Hepatocyte (in vitro differentiated cells): ENCODE measurements at regions not wholly inside any gene's neighbourhood (a gene's known extent, or its start where the extent isn't known, plus 50 kb on each side); places are given as distances from the start of the nearest gene placed in this dataset.

Experiments
- DNase-seq: peaks from one replicate; pipeline ENCODE4 v3.0.0-alpha.2; 2016; ENCODE audit warnings: low spot score
- H2AFZ ChIP-seq: fragments of 200-600 bp; sonication (generic); 2 replicates; pipeline ENCODE4 v1.6.0; 2016; ENCODE audit warnings: antibody characterized with exemption, mild to moderate bottlenecking
- H3K27ac ChIP-seq: fragments of 200-600 bp; sonication (generic); 2 replicates; pipeline ENCODE4 v1.5.1; 2016; ENCODE audit warnings: mild to moderate bottlenecking
- H3K27me3 ChIP-seq: fragments of 200-600 bp; sonication (generic); 2 replicates; pipeline ENCODE4 v1.6.1; 2016
- H3K36me3 ChIP-seq: fragments of 200-600 bp; sonication (generic); replicated peaks from 2 replicates; pipeline ENCODE4 v1.5.1; 2016; ENCODE audit warnings: low read depth; ENCODE audit not compliant: insufficient read depth
- H3K4me1 ChIP-seq: fragments of 200-600 bp; sonication (generic); 2 replicates; pipeline ENCODE4 v1.5.1; 2016; ENCODE audit warnings: mild to moderate bottlenecking, moderate library complexity; ENCODE audit not compliant: insufficient read depth
- H3K4me2 ChIP-seq: fragments of 200-600 bp; sonication (generic); 2 replicates; pipeline ENCODE4 v1.6.0; 2016
- H3K4me3 ChIP-seq: fragments of 200-600 bp; sonication (generic); 2 replicates; pipeline ENCODE4 v1.5.1; 2016; ENCODE audit warnings: mild to moderate bottlenecking
- H3K79me2 ChIP-seq: fragments of 200-600 bp; sonication (generic); 2 replicates; pipeline ENCODE4 v1.6.0; 2017; ENCODE audit warnings: mild to moderate bottlenecking
- H3K9me2 ChIP-seq: fragments of 200-600 bp; sonication (generic); replicated peaks from 2 replicates; pipeline ENCODE4 v1.6.0; 2017; ENCODE audit warnings: mild to moderate bottlenecking; ENCODE audit not compliant: insufficient read depth
- H3K9me3 ChIP-seq: fragments of 200-600 bp; sonication (generic); 2 replicates; pipeline ENCODE4 v1.5.1; 2016; ENCODE audit warnings: low read depth, mild to moderate bottlenecking
- H4K20me1 ChIP-seq: fragments of 200-600 bp; sonication (generic); 2 replicates; pipeline ENCODE4 v1.6.0; 2016; ENCODE audit warnings: mild to moderate bottlenecking; ENCODE audit not compliant: insufficient read depth, poor library complexity, severe bottlenecking
- EZH2 ChIP-seq: fragments of 200-600 bp; sonication (generic); IDR thresholded peaks from 2 replicates; pipeline ENCODE4 v1.6.1; 2016; ENCODE audit warnings: antibody characterized with exemption, mild to moderate bottlenecking, borderline replicate concordance
- EZH2phosphoT487 ChIP-seq: fragments of 200-600 bp; sonication (generic); IDR thresholded peaks from one replicate; pipeline ENCODE4 v1.6.1; 2018; ENCODE audit warnings: antibody characterized with exemption, mild to moderate bottlenecking, low read depth, moderate library complexity; ENCODE audit not compliant: unreplicated experiment, severe bottlenecking
- WGBS: methylation state at CpG from one replicate; pipeline ENCODE4 v1.1.6; 2016; ENCODE audit warnings: low lambda C conversion rate; ENCODE audit errors: missing lambda C conversion rate; 5-methylcytosine and 5-hydroxymethylcytosine counted together
- TF ChIP-seq, protein P1 (sequence below): fragments of 200-600 bp; sonication (generic); IDR thresholded peaks from 2 replicates; pipeline ENCODE4 v1.5.1; 2016; ENCODE audit warnings: antibody characterized with exemption, mild to moderate bottlenecking; ENCODE audit not compliant: poor library complexity

- no peak overlapping the region for H3K27ac ChIP-seq
- no peaks in the 10 kb centered on the region for H3K79me2 ChIP-seq
- no peak overlapping the region for H3K4me2 ChIP-seq
- no peaks in the 10 kb centered on the region for H3K9me2 ChIP-seq
- H3K36me3 ChIP-seq, result no peaks in the 10 kb centered on the region
- no peaks in the 10 kb centered on the region for H3K9me3 ChIP-seq
- no peaks in the 10 kb centered on the region for H4K20me1 ChIP-seq
- 80% methylated on average over 4 of the region's 4 CpGs for WGBS
- no peak for DNase-seq
- no peaks in the 10 kb centered on the region for H3K27me3 ChIP-seq
- H2AFZ ChIP-seq, result no peak overlapping the region
- H3K4me3 ChIP-seq, result no peak overlapping the region
- TF ChIP-seq, protein P1, sequence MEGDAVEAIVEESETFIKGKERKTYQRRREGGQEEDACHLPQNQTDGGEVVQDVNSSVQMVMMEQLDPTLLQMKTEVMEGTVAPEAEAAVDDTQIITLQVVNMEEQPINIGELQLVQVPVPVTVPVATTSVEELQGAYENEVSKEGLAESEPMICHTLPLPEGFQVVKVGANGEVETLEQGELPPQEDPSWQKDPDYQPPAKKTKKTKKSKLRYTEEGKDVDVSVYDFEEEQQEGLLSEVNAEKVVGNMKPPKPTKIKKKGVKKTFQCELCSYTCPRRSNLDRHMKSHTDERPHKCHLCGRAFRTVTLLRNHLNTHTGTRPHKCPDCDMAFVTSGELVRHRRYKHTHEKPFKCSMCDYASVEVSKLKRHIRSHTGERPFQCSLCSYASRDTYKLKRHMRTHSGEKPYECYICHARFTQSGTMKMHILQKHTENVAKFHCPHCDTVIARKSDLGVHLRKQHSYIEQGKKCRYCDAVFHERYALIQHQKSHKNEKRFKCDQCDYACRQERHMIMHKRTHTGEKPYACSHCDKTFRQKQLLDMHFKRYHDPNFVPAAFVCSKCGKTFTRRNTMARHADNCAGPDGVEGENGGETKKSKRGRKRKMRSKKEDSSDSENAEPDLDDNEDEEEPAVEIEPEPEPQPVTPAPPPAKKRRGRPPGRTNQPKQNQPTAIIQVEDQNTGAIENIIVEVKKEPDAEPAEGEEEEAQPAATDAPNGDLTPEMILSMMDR, result no peak
- TF ChIP-seq EZH2, result no peak
- TF ChIP-seq EZH2phosphoT487, result no peak
- peaks cover 14% of the 10 kb centered on the region for H3K4me1 ChIP-seq
Measured at GRCh38 chr12:75715323-75715644, 203.9 kb upstream of the KRR1 start.

- DNase-seq, result no peak
- no peak overlapping the region for H3K4me2 ChIP-seq
Measured at GRCh38 chr12:75714462-75715322, 203.3 kb upstream of the KRR1 start.

GRCh38 chr12:75713434-75713833 is 202.0 kb upstream of the KRR1 start:
- WGBS, result 89% methylated on average over 3 of the region's 3 CpGs
- Histone ChIP-seq H3K79me2 (no peaks in the 10 kb centered on the region), H2AFZ (no peak overlapping the region), H4K20me1 (no peaks in the 10 kb centered on the region), H3K9me3 (no peaks in the 10 kb centered on the region), H3K4me3 (no peak overlapping the region), H3K9me2 (no peaks in the 10 kb centered on the region), H3K4me1 (peaks cover 14% of the 10 kb centered on the region), H3K36me3 (no peaks in the 10 kb centered on the region), H3K27me3 (no peaks in the 10 kb centered on the region), H3K27ac (no peak overlapping the region), H3K4me2 (no peak overlapping the region)
- DNase-seq, result no peak
- TF ChIP-seq, protein P1, result no peak
- no peak for TF ChIP-seq EZH2
- TF ChIP-seq EZH2phosphoT487, result no peak

More at GRCh38 chr12:75714462-75715322, 203.3 kb upstream of the KRR1 start:
- no peak overlapping the region for H2AFZ ChIP-seq
- no peaks in the 10 kb centered on the region for H3K9me2 ChIP-seq
- WGBS, result 57% methylated on average over 2 of the region's 2 CpGs
- no peak overlapping the region for H3K27ac ChIP-seq
- no peaks in the 10 kb centered on the region for H3K9me3 ChIP-seq
- H3K4me1 ChIP-seq, result peaks cover 14% of the 10 kb centered on the region
- no peaks in the 10 kb centered on the region for H3K79me2 ChIP-seq
- TF ChIP-seq EZH2phosphoT487 (no peak), EZH2 (no peak)
- TF ChIP-seq, protein P1, result no peak
- no peaks in the 10 kb centered on the region for H4K20me1 ChIP-seq
- H3K4me3 ChIP-seq, result no peak overlapping the region
- no peaks in the 10 kb centered on the region for H3K36me3 ChIP-seq
- no peaks in the 10 kb centered on the region for H3K27me3 ChIP-seq
